ENCODE measurements at regions not wholly inside any gene's neighbourhood (a gene's known extent, or its start where the extent isn't known, plus 50 kb on each side); places are given as distances from the start of the nearest gene placed in this dataset.

GRCh38 chr10:78121801-78122200 lies 88.1 kb downstream of the RPS24 start:
- Mint-ChIP-seq H3K4me1 (ENCODE audit: low read depth) (peaks cover 4% of the 10 kb centered on the region), H3K4me3 (ENCODE audit: unreplicated experiment) (no peak overlapping the region), H3K36me3 (ENCODE audit: low read depth) (peaks cover 7% of the 10 kb centered on the region), H3K9me3 (ENCODE audit: low read depth) (peaks cover 32% of the 10 kb centered on the region), H3K27ac (ENCODE audit: unreplicated experiment) (no peak overlapping the region), H3K27me3 (ENCODE audit: low read depth) (peaks cover 12% of the 10 kb centered on the region)
- no peak for TF ChIP-seq CTCF (IDR thresholded peaks at IDR 0.05)
- no peak for DNase-seq (ENCODE audit: low spot score)

GRCh38 chr10:78124167-78124566 lies 90.5 kb downstream of the RPS24 start:
- Mint-ChIP-seq H3K27ac (ENCODE audit: unreplicated experiment) (no peak overlapping the region), H3K4me1 (ENCODE audit: low read depth) (no peaks in the 10 kb centered on the region), H3K9me3 (ENCODE audit: low read depth) (peaks cover 32% of the 10 kb centered on the region), H3K4me3 (ENCODE audit: unreplicated experiment) (no peak overlapping the region), H3K27me3 (ENCODE audit: low read depth) (peaks cover 12% of the 10 kb centered on the region), H3K36me3 (ENCODE audit: low read depth) (peaks cover 4% of the 10 kb centered on the region)
- no peak for DNase-seq (ENCODE audit: low spot score)
- TF ChIP-seq CTCF (IDR thresholded peaks at IDR 0.05): no peak

GRCh38 chr10:78129211-78129610 lies 95.5 kb downstream of the RPS24 start:
- peaks cover 4% of the 10 kb centered on the region for H3K27me3 Mint-ChIP-seq (ENCODE audit: low read depth)
- H3K27ac Mint-ChIP-seq (ENCODE audit: unreplicated experiment): no peak overlapping the region
- no peak for TF ChIP-seq CTCF (IDR thresholded peaks at IDR 0.05)

GRCh38 chr10:78130966-78131710 lies 97.5 kb downstream of the RPS24 start:
- Mint-ChIP-seq H3K27me3 (ENCODE audit: low read depth) (peaks cover 14% of the 10 kb centered on the region), H3K4me3 (ENCODE audit: unreplicated experiment) (no peak overlapping the region), H3K36me3 (ENCODE audit: low read depth) (no peaks in the 10 kb centered on the region), H3K9me3 (ENCODE audit: low read depth) (no peaks in the 10 kb centered on the region), H3K4me1 (ENCODE audit: low read depth) (no peaks in the 10 kb centered on the region), H3K27ac (ENCODE audit: unreplicated experiment) (no peak overlapping the region)
- no peak for DNase-seq (ENCODE audit: low spot score)
- no peak for TF ChIP-seq CTCF (IDR thresholded peaks at IDR 0.05)

More at GRCh38 chr10:78129211-78129610, 95.5 kb downstream of the RPS24 start:
- H3K36me3 Mint-ChIP-seq (ENCODE audit: low read depth): peaks cover 2% of the 10 kb centered on the region
- H3K4me3 Mint-ChIP-seq (ENCODE audit: unreplicated experiment): no peak overlapping the region
- peaks cover 5% of the 10 kb centered on the region for H3K9me3 Mint-ChIP-seq (ENCODE audit: low read depth)
- no peaks in the 10 kb centered on the region for H3K4me1 Mint-ChIP-seq (ENCODE audit: low read depth)
- no peak for DNase-seq (ENCODE audit: low spot score)

GRCh38 chr10:78134773-78135306 lies 101.2 kb downstream of the RPS24 start:
- Mint-ChIP-seq H3K27ac (ENCODE audit: unreplicated experiment) (no peak overlapping the region), H3K27me3 (ENCODE audit: low read depth) (peaks cover 31% of the 10 kb centered on the region), H3K36me3 (ENCODE audit: low read depth) (no peaks in the 10 kb centered on the region), H3K4me3 (ENCODE audit: unreplicated experiment) (no peak overlapping the region), H3K9me3 (ENCODE audit: low read depth) (no peaks in the 10 kb centered on the region), H3K4me1 (ENCODE audit: low read depth) (no peaks in the 10 kb centered on the region)
- TF ChIP-seq CTCF (IDR thresholded peaks at IDR 0.05): no peak
- DNase-seq (ENCODE audit: low spot score): no peak
